ENCODE measurements at regions not wholly inside any gene's neighbourhood (a gene's known extent, or its start where the extent isn't known, plus 50 kb on each side); places are given as distances from the start of the nearest gene placed in this dataset.

- DNase-seq (ENCODE audit: low read depth): no peak
Observed at GRCh38 chr21:43364261-43364510, 62.7 kb downstream of the SIK1 start.

GRCh38 chr21:43363506-43364260, 63.2 kb downstream of the SIK1 start:
- DNase-seq (ENCODE audit: low read depth): no peak

GRCh38 chr21:43362915-43363314, 64.0 kb downstream of the SIK1 start:
- DNase-seq (ENCODE audit: low read depth): no peak

- DNase-seq (ENCODE audit: low read depth): no peak
Observed at GRCh38 chr21:43362321-43362791, 64.6 kb downstream of the SIK1 start.

GRCh38 chr21:43361493-43362296, 65.2 kb downstream of the SIK1 start:
- DNase-seq (ENCODE audit: low read depth): no peak

GRCh38 chr21:43361127-43361492, 65.8 kb downstream of the SIK1 start:
- no peak for DNase-seq (ENCODE audit: low read depth)

- no peak for DNase-seq (ENCODE audit: low read depth)
Observed at GRCh38 chr21:43360441-43361126, 66.3 kb downstream of the SIK1 start.

GRCh38 chr21:43358940-43359822, 67.8 kb downstream of the SIK1 start:
- DNase-seq (ENCODE audit: low read depth): no peak

GRCh38 chr21:43357715-43358430, 69.1 kb downstream of the SIK1 start:
- no peak for DNase-seq (ENCODE audit: low read depth)

- no peak for DNase-seq (ENCODE audit: low read depth)
Observed at GRCh38 chr21:43355925-43356289, 71.0 kb downstream of the SIK1 start.

GRCh38 chr21:43355266-43355924, 71.5 kb downstream of the SIK1 start:
- DNase-seq (ENCODE audit: low read depth): no peak

- DNase-seq (ENCODE audit: low read depth): no peak
Observed at GRCh38 chr21:43354666-43355065, 72.3 kb downstream of the SIK1 start.

GRCh38 chr21:43354026-43354420, 72.9 kb downstream of the SIK1 start:
- no peak for DNase-seq (ENCODE audit: low read depth)

GRCh38 chr21:43353282-43354025, 73.5 kb downstream of the SIK1 start:
- DNase-seq (ENCODE audit: low read depth): no peak

GRCh38 chr21:43352568-43353281, 74.2 kb downstream of the SIK1 start:
- no peak for DNase-seq (ENCODE audit: low read depth)

GRCh38 chr21:43352154-43352537, 74.8 kb downstream of the SIK1 start:
- DNase-seq (ENCODE audit: low read depth): no peak

- DNase-seq (ENCODE audit: low read depth): no peak
Observed at GRCh38 chr21:43351501-43352153, 75.3 kb downstream of the SIK1 start.

GRCh38 chr21:43349644-43350043, 77.3 kb downstream of the SIK1 start:
- DNase-seq (ENCODE audit: low read depth): no peak

All from HT1080 (cell line).